GM18867 (cell line): ENCODE measurements at regions not wholly inside any gene's neighbourhood (a gene's known extent, or its start where the extent isn't known, plus 50 kb on each side); places are given as distances from the start of the nearest gene placed in this dataset.
"Not testable (repeated sequence)": the region's sequence is repeated elsewhere in the genome, so short reads cannot be mapped to it uniquely, and the experiment has no call there.

Experiments
- ATAC-seq: cut with Tn5 transposase; IDR thresholded peaks from one replicate; pipeline ENCODE4 v1.9.1; 2021; ENCODE audit warnings: mild to moderate bottlenecking, moderate library complexity; ENCODE audit not compliant: unreplicated experiment

DNA sequence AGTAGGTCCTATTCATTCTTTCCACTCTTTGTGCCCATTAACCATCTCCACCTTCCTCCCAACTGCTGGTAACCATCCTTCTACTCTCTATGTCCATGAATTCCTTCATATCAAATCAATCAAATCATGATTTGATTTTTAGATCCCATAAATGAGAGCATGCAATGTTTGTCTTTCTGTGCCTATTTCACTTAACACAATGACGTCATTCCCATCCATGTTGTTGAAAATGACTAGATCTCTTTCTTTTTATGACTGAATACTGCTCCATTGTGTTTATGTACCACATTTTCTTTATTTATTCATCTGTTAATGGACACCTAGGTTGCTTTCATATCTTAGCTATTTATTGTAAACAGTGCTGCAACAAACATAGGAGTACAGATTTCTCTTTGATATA is 827.3 kb upstream of the NRXN1 start:
- no peak for ATAC-seq

DNA sequence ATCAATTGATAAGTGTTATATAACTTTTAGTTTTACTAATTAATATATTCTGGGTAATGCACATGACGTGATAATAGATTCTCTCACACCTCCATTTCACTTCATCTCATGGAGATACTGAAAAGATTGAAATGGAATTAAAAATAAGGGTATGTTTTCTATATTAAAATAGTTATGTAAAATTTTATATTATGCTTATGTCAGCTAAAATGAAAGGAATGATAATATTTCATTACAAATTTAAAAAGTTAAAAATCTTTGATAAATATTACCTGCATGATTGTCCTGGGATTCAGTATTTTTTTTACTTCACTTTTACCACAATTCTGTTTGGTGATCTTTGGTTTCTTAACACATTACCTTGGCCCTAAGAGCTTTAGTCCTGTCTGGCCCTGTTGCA is 823.8 kb upstream of the NRXN1 start:
- ATAC-seq = no peak

DNA sequence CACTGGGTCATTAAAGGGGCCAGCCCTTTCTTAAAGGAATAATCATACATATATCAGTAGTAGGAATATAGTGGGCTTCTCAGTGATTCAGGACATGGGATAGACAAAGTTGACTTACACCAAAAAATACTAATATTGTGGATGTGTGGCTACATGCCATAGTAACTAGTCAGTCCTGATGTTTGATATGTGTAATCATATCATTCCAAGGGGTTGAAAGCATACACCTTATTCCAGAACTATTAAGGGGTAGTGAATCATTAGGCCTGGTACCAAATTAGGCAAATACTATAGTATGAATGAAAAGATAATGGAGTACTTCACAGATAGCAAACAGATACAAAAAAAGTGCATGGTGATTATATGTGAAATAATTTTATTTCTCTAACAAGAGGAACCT is 814.9 kb upstream of the NRXN1 start:
- no peak for ATAC-seq

DNA sequence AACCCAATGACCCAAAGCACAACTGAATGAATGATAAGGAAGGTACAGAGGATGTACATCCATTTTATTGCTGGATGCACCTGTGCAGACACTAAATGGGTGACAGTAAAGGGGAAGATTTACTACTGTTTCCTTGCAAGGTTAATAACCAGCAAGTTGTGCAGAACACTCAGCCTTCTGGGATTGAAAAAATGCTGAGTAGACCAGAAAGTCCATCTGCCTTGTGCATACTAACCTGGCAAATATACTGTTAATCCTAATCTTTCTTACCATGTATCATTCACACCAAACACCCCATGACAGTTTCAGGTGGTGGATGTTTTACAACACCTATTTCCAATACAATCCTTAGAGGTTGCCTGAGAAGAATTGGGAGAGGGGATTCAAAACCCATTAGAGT is 814.1 kb upstream of the NRXN1 start:
- no peak for ATAC-seq

DNA sequence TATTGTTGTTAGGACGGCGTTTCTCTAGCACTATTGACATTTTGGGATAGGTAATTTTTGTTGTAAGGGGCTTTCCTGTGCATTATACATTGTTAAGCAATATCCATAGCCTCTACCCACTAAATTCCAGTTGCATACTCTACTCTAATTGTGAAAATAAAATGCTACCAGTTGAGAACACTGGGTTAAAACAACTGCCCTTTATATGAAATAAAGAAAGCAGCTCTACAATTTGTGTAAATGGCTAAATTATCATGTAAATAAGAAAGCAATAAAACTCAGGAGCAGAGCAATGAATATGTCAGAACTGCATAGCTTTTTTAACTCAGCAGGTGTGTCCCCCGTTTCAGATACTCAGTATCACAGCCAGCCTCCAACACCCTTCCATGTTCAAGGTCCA is 812.7 kb upstream of the NRXN1 start:
- ATAC-seq = no peak

DNA sequence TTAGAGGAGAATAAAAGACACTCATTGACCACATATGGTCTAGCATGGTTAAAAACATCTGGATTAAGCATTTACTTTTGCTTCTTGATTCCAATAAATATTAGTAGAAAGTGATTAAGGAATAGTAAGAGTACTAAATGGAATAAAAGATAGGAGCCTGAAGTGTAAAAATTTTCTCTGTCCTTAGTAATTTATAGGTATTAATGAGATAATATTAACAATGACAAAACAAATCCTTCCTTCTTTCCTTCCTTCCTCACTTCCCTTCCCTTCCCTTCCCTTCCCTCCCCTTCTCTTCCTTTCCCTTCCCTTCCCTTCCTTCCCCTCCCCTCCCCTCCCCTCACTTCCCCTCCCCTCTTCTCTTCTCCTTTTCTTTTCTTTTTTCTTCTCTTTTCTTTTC is 797.5 kb upstream of the NRXN1 start:
- ATAC-seq = no peak

DNA sequence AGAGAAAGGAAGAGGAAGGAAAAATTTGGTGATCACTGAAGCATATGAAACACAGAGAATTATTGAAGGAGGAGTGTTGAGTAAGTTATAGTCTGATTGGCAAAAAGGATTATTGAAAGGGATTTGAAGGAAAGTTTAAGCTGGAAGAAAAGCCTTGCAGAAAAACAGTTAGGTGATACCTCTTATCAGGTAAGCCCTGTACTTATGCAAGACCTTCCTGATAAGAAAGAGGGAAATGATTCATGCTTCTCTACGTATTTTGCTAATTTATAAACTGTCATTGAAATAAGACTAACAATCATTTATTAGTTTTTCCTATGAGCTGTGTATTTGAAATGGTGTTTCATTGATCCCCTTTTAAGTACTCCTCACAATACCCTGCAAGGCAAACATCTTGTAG is 793.9 kb upstream of the NRXN1 start:
- no peak for ATAC-seq

DNA sequence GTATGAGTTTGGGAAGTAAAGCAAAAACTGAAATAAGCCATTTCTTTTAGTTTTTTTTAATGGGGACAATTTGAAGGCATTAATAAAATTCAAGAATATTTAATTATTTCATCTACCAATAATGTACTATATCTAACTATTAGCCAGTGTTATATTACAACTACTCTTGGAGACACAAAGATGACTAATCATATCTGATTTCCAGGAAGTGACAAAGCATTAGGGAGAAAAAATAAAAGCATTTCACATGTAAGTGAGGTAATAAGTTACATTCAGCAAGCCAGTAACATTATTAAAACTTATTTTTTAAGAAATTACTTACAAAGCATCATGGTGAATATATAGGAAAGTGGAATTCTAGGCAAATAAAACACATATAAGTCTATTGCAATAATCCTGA is 781.3 kb upstream of the NRXN1 start:
- ATAC-seq = no peak

DNA sequence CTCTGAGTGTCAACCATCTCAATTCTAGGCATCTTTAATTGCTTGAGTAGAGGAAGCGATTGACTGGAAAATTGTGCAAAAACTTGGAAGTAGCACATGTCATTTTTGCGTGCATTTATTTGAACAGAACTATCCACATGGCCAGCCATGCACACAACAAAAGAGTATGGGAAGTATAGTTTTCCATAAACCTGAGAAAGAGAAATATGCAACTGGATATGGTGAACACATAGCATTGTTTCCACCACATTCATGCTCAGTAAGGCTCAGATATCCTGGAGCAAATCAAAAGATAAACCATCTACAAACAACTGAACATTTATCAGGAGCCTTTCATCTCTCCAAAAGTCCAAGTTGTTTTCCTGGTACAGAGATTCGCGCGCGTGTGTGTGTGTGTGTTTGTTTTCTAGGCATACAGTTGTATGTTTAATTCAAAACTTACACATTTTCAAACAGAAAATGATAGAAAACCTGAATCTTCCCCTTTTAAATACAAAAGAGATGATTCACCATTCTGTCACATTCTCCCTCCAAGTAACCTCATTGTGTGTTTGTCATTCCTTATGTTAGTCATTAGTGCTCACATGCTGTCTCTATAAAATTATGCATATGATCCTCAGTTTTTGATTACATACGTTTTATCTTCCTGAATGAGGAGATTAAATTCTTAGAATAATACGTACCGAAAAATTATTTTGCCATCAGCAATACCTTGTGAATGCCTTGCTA is 780.4 kb upstream of the NRXN1 start:
- ATAC-seq = no peak

DNA sequence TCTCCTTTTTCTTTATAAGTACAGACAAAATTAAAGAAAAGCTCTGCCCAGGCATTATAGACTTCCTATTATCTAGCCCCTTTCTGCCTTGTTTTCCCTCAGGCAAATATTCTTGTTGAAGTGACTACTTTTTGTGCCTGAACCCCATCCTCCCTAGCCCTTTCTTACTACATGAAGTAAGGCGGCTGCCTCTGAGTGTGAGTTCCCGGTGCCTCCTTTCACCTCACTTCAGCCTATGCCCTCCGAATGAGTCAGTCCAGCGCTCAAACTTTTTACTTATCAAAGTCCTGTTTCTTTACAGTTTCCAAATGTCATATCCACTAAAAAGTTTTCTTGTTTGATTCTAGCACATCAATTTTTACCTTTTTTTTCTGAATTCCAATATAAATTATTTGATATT is 778.3 kb upstream of the NRXN1 start:
- no peak for ATAC-seq

DNA sequence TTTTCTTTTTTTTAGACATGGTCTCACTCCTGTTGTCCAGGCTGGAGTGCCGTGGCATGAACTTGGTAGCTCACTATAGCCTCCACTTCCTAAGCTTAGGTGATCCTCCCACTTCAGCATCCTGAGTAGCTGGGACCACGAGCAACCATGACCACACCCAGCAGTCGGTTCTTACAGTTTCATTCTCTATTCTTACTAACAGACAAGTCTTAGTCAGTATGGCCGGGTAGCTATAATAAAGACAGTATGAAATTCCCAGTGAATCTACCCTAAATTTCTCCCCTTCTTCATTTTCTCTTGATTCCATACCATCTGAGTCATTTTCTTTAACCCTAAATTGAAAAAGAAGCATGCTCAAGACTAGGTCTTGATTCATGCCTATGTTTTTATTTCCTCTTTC is 775.3 kb upstream of the NRXN1 start:
- ATAC-seq = no peak

DNA sequence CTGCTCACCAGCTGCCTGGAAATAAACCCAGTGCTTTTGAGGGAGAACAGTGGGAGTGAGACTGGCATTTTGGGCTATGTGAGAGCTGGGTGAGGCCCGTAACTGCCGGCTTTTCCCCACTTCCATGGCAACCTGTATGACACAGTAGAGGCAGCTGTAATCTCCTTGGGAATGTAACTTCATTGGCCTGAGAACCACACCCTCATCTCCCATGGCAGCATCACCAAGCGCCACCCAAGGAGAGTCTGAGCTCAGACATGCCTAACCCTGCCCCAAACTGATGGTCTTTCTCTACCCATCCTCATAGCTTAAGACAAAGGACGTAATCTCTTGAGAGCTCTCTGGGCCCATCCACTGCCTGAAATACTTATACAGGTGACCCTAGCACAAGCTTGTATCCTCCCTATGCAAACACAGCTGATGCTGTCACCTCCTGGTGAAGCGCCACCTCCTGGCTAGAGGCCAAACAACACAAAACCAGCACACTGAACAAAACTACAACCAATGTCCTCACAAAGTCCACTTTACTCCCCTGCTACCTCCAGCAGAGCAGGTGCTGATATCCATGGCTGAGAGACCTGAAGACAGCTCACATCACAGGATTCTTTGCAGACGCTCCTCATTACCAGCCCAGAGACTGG is 763.4 kb upstream of the NRXN1 start:
- ATAC-seq = no peak

DNA sequence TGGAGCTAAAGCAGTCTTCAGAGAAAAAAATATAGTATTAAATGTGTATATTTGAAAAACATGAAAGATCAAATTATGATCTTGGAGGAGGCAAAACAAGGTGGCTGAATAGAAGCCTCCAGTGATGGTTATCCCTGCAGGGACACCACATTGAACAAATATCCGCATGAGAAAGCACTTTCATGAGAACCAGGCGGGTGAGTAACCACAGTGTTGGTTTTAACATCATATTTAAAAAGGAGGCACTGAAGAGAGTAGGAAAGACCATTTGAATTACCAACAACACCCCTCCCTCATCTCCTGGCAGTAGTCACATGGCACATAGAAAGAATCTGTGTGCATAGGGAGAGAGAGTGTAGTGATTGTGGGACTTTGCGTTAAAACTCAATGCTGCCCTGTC is 759.6 kb upstream of the NRXN1 start:
- no peak for ATAC-seq

DNA sequence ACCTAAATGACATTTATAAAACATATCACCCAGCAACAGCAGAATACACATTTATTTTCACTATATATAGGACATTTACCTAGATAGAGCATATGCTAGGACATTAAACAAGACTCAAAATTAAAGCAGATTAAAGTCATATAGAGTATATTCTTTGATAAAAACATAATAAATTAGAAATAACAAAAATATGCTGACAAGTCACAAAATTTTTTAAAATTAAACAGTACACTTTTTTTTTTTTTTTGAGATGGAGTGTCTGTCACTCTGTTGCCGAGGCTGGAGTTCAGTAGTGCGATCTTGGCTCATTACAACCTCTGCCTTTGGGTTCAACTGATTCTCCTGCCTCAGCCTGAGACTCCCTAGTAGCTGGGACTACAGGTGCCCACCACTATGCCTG is 758.9 kb upstream of the NRXN1 start:
- no peak for ATAC-seq

DNA sequence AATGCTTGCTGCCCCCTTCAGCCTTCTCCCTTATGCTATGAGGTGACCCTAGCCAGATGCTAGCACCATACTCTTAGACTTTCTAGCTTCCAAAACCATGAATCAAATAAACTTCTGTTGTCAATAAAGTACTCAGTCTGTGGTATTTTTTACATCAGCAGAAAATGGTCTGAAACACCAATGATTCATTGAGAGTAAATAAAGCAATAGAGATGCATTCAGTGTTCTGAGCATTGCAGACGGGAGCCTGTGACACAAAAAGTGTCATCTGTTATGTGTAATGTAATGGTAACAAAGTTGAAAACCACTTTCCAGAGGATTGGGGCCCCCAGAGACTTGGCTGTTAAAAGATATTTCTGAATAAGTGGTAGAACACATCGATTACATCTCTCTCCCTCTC is 758.0 kb upstream of the NRXN1 start:
- ATAC-seq = no peak

DNA sequence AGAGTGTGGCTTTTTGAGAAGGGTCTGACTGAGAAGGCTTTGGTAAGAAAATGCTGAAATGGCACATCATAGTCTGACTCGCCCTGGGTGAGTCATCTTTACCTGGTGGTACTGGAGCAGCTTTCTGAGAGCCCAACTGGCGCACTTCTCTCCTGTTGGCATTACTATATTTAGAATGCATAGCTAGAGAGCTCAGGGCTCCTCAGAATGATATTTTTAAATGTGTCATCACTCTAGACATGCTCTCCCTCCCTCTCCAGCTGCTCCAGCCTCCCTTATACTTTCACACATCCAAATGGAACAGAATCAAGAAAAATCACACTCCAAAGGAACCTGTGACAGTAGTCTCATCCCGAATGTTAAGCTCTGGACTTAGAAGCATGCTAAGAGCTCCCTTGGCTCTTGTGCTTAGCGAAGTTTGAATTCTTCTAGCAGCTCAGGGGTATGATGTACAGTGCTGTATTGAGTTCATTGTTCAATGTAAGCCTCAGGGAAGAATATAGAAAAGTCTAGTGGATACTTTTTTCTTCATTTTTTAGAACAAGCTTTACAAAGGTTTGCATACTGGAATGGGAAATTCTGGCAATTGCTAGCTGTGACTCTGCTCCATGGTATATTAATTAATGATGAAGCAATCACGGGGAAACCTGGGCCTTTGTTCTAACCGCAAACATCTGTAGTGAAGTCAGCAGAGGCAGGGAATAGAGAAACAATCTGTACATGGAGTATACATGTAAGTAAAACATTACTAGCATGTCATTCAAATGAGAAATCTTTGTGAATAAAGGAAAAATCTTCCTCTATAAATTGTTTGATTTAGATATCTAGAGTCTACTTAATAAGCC is 751.2 kb upstream of the NRXN1 start:
- no peak for ATAC-seq

DNA sequence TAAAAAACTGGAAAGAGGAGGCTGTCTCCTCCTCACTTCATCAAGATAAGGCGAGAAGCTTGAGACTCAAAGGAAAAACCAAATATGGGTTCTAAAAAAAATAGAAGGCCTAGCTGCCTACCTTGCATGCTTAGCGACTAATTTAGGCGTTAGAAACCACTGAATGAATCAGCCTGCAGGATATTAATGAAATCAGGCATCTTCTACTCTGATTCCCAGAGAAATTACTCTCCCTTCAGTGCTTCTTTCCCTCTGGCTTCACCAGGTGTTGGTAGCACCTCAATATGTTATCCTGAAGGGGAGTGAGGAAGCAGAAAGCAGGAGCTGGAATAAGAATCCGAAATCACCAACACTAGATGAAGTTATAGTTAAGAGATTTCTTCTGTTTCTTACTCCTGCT is 749.8 kb upstream of the NRXN1 start:
- ATAC-seq = no peak

DNA sequence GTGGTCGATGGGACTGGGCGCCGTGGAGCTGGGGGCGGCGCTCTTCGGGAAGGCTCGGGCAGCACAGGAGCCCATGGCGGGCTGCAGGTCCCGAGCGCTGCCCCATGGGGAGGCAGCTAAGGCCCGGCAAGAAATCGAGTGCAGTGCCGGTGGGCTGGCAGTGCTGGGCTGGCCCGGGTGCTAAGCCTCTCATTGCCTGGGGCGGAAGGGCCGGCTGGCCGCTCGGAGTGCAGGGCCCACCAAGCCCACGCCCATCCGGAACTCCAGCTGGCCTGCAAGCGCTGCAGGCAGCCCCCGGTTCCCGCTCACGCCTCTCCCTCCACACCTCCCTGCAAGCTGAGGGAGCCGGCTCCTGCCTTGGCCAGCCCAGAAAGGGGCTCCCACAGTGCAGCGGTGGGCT is 748.4 kb upstream of the NRXN1 start:
- no peak for ATAC-seq

DNA sequence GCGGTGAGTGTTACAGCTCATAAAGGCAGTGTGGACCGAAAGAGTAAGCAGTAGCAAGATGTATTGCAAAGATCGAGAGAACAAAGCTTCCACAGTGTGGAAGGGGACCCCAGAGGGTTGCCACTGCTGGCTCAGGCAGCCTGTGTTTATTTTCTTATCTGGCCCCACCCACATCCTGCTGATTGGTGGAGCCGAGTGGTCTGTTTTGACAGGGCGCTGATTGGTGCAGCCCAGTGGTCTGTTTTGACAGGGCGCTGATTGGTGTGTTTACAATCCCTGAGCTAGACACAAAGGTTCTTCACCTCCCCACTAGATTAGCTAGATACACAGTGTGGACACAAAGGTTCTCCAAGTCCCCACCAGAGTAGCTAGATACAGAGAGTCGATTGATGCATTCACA is 747.8 kb upstream of the NRXN1 start:
- not testable (repeated sequence) for ATAC-seq

DNA sequence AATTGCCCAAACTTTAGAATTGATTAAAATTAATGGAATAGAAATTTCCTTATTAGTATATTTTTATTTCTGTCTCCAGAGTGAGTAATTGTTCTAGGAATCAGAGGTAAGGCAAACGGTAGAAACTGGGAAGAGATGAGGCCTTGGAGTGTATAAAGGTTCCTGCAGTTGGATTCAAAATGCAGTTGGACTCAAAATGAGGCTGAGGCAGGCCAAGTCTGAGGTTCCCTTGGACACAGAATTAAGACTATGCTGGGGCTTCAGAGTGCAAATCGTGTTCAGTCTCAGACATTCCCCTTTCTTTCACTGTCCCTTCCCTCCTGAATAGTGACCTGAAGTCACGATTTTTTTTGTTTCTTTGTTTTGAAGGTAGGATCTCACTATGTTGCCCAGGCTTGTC is 746.9 kb upstream of the NRXN1 start:
- no peak for ATAC-seq

DNA sequence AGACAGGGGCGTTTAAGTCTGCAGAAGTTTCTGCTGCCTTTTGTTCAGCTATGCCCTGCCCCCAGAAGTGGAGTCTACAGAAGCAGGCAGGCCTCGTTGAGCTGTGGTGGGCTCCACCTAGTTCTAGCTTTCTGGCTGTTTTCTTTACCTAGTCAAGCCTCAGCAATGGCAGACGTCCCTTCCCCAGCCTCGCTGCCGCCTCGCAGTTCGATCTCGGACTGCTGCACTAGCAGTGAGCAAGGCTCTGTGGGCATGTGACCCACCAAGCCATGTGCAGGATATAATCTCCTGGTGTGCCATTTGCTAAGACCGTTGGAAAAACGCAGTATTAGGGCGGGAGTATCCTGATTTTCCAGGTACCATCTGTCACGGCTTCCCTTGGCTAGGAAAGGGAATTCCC is 742.7 kb upstream of the NRXN1 start:
- ATAC-seq = not testable (repeated sequence)

DNA sequence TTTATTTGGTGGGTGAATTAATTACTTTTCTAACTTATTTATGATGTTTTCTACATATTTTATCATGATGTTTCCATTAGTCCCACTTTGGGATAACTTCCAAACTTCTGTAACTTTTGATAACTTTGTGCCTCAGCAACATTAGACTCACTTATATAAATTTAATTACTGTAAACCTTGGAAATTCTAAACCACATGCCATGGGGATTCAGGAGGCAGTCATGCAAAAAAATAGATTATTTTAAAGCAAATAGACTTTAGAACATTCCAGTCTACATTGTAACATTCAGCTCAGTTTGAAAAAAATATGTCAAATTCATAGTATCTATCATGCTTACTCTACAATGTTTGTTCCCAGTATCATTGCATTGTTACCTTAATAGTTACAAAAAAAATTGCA is 728.5 kb upstream of the NRXN1 start:
- no peak for ATAC-seq
